GM19351 (cell line): ENCODE measurements at regions not wholly inside any gene's neighbourhood (a gene's known extent, or its start where the extent isn't known, plus 50 kb on each side); places are given as distances from the start of the nearest gene placed in this dataset.

Source experiments
- ATAC-seq: cut with Tn5 transposase; IDR thresholded peaks from one replicate; pipeline ENCODE4 v1.9.1; 2021; ENCODE audit warnings: mild to moderate bottlenecking, moderate library complexity; ENCODE audit not compliant: unreplicated experiment

DNA sequence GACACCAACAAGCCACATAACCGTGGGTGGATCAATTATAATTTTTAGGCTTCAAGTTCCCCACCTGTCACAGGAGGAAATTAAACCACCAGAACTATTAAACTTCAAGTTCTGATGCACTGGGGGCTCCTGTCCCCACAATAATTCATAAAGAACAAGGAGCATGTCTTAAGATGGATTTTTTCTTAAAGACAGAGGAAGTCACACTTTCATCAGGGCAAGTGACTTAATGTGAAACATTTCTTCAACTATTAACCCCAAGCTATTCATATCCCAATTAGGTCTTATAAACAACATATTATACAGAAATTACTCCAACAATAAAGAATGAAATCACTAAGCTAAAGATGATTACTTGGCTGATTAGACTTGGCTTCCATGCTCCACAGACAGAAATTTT lies 292.5 kb downstream of the ETAA1 start:
- ATAC-seq, result no peak

DNA sequence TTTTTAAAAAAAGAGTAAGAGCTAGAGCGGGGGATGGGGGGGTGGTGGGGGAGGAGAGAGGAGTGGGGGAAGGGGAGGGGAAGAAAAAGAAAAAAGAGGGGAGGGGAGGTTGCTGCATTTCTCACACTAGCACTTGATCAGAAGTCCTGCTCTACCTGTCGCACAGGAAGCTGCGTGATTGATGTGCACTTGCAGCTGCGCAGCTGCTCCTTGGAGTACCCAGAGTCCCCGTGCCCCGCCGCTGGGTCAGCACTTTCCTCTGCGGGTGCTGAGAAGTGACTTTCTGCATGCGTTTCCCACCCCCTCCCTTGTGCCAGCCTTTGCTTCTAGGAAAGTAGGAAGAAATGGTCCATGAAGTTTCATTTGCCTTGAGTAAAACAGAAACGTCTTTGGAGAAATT lies 297.3 kb downstream of the ETAA1 start:
- no peak for ATAC-seq

DNA sequence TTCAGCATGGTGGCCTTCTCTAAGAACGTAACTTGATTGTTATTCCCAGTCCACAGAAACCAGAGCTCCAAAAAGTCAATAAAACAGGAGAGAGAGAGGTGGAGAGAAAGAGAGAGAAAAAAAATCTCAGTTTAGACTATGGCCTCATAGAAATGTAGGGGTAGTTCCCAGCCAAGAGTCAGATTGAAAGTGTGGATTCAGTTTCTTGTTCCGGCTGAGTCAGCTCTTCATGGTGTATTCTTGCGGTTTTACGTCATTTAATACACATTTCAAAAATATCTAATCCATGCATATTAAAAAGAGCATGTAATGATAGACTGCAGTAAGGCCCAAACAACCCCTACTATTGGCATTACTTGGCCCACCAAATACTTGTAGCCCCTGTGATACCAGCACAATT lies 303.9 kb downstream of the ETAA1 start:
- no peak for ATAC-seq

DNA sequence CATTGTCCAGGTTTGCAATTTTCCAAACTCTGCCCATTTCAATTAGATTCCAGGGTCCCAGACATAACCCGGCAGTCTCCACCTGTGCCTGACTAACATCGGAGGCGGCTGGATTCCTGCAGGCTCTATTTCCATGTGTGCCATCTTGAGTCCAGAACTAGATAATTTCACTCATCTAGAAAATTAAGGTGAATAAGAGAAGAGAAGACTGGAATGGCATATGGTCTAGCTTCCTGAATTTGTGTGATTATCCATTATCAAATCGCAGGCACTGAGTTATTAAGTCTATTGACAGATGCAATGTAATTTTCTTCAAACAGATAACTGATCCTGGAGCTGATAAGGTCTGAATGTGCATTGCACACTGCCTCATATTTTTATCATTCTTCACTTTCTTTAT lies 305.2 kb downstream of the ETAA1 start:
- no peak for ATAC-seq

DNA sequence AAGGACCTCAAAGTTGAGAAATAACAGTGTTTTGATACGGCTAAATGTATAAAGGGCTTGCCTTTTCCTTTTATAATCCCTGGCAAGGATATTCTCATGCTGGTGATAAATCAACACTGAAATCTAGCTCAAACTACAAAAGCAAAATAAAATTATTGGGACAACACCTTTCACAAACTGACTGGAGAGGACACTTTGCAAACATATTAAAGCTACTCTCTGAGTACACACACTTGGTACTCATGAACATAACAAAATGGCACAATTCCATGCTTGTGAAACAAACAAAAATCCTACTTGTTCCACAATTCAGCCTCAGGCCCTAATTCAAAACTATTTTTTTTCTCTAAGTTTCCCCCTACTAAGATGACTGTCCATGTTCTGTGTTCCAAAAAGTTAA lies 305.8 kb downstream of the ETAA1 start:
- ATAC-seq, result no peak

DNA sequence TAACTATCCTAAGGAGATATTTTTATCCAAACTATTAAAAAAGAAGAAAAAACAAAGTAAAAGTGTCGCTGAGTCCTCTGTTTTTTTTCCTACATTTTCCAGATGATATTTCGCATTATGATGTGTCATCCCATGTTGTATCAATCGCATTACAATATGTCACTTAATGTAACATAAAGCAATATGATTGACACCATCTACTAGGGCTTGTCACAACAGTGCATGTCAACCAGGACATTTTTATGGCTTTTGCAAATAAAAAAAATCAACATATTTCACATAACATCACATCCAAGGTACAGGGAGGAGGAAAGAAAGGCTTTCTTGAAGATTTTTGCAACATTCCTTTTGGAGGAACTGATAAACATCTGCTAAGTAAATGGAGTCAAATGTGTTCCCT lies 308.9 kb downstream of the ETAA1 start:
- ATAC-seq, result no peak

DNA sequence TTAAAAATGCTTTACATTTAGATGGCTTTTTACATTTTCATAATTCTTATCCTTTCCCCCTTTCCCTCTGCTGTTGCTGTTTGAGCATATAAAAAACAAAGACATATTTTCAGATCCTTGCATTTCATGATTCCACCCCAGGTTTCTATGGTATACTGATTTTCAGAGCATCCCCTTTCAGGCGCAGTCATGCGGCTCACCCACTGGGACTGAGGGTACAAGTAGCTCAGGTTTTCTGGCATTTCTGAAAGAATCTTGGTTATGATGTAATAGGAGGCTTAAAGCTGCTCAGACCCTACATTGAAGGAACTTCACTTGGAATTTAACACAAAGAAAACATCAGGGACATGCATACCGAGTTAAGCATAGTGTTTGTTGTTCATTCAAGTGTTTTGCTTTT lies 310.8 kb downstream of the ETAA1 start:
- no peak for ATAC-seq

DNA sequence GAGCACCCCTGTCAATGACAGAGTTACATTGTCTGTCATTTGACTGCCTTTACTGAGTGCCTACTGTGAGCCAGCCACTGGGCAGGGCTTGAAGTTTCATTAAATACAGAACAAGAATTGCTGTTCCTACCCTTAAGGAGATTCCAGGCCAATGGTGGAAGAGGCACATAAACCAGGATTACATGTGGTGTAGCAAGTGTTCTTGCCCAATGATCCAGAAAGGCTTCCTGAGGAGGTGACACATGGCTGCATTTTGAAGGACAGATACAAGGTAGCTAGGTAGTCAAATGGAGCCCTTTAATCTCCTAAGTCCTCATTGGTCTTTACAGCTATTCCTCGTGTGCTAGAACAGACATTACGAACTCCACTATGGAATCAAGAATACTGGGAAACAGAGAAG lies 312.7 kb downstream of the ETAA1 start:
- ATAC-seq, result no peak

DNA sequence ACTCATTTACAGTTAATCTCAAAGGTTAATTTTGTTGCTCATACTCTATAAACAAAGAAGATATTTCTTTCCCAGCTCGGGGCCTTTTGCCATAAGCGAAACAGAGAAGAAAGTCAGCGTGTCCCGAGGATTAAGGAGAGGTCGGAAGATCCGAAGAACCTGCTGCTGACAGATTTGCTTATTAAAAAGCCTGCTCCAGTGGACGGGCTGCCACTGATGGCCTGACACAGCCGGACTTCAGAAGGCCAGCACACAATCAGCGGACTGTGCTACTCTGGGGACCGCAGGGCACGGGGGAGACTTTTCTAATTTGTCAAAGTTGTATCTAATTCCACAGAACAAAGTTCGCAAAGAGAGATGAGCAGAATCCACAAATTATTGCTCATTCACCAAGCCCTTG lies 315.4 kb downstream of the ETAA1 start:
- ATAC-seq, result no peak

DNA sequence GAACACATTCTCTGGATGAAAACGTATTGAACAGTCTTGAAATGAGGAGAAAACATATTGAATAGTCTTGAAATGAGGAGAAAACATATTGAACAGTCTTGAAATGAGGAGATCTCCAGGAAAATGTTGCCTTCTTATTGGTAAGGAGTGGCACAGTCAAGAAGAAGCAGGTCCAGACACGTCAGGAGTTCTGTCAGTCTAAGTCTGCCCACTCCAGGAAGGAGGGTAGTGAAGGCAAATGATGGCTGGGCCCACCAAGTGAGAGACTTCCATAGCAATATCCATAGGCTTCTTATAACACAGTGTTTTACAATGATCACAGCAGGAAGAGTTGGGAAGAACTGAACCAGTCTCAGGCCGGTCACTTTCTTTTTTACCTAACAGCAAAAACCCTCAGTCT lies 316.2 kb downstream of the ETAA1 start:
- ATAC-seq, result no peak

DNA sequence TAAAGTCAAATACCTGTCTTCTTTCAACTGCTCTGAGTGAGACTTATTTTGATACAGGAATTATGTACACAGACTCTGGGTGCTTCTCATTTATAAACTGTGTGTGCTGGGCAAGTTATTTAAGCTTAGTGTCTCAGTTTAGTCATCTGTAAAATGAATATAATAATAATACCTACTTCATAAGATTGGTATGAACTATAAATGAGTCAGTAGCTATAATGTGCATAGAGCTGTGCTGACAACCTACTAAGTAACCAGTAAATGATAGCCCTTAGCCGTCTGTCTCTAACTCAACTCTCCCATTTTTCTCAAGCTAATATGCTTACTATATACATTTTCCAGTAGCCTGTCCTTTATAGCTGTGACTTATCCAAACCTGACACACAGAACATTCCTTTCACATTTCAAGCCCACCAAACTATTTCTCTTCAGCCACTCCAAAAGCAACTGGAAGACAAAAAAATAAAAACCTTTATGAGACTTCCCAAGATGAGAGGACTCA lies 319.8 kb downstream of the ETAA1 start:
- ATAC-seq, result no peak

DNA sequence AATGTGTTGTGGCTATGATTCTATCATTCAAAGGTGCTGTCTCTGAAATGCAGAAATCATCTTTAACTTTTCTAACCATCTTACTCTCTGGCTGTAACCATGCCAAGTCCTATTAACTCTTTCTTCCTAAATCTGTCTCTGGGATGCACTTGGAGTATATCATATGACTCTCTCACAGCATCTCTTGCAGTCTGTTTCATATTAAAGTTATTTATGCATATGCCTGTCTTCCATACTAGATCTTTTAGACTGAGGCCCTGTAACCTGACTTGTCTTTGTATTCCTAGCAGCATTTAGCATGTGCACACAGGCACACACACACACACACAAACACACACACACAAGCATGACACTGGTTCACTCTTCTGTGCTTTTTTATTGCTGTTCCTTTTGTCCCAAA lies 320.6 kb downstream of the ETAA1 start:
- ATAC-seq, result no peak

DNA sequence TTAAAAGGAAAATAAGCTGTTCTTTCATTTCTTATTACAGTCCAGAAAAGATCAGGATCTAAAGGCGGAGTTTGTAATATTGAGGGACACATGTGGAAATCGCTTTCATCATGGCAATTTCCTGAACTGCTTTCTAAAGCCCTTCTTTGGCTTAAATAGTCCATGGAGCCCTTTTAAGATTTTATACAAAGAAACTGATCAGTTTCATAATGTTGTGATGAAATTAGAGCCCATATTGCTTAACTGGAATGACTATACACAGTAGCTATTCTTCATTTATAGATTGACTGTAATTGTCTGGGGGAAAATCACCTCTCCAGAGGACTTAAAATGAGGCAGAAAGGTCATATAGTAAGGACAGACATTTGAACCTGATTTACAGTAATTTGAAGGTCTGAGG lies 322.2 kb downstream of the ETAA1 start:
- ATAC-seq, result no peak

DNA sequence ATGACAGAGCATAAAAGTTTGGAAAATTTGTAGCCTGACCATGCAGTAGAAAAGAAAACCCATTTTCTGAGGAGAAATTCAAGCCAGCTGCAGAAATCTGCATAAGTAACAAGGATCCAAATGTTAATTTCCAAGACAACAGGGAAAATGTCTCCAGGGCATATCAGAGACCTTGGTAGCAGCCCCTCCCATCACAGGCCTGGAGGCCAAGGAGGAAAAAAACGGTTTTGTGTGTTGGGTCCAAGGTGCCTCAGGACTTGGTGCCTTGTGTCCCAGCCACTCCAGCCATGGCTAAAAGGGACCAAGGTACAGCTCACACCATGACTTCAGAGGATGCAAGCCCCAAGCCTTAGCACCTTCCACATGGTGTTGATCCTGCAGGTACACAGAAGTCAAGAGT lies 324.4 kb downstream of the ETAA1 start:
- no peak for ATAC-seq

DNA sequence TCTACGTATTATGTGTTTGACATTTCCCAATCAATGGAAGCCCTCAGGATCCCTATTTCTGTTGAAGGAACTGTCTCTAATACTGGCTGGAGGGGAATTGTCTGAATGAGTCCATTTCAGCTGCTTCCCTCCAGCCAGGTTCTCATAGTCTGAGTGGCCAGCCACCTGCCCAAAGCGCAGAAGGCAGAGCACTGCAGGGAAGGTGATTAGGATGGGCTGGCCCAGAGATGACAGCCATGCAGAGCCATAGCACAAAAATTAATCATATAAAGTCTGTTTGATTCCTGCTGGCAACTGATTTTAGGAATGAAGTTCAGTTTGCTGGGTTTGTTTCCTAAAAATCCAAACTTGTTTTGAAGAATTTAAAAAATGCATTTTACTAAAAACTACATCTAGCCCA lies 327.1 kb downstream of the ETAA1 start:
- no peak for ATAC-seq

DNA sequence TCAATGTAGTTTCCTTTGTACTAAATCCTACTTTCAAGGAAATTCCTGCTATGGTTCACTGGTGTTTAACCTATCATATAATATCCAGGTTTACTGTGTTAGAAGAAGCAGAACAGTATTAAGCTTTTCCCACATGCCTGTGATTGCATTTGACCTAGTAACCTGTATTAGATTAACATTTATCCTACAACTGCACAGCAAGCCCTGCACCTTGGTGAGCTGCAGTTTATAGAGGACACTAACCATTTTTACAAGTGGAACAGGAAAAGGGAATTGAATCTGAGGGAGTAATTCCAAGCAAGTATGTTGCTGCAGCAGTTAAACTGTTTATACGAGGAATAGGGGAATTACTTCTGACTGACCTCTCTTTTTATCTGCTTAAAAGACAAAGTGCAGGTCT lies 328.6 kb downstream of the ETAA1 start:
- ATAC-seq, result no peak

DNA sequence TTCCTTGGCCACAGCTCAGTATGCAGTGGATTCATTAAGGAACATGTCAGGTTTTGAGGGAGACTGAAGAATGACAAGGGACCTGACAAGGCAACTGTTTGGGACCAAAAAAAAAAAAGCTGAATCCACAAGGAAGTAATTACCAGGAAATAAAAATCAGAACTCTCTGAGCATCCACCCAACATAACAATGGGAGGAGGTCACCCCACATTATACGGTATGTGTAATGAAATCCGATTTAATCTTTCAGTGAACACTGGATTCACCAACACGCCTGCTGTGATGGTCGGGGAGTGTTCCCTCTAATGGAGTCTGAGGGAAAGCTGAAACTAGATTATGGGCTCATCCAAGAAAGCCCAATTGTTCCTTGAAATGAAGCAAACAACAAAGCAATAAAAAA lies 329.3 kb downstream of the ETAA1 start:
- no peak for ATAC-seq

DNA sequence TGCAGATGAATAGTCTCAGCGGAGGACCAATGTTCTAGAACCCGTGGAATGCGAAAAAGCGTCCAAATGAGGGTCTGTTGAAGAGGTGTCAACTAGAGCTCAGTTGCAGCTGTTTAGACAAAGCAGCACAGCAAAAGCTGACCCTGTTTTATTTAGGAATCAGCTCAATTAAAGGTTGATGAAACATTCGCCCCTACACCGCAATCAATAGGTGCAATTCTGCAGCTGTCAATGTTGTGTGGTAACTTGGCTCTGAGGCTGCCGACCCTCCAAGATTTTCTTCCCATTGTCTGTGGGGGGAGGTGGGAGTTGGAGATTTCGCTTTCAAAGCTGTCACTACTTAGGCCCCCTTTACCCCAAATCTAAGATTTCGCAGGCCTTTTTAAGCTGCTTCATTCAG lies 330.0 kb downstream of the ETAA1 start:
- no peak for ATAC-seq

DNA sequence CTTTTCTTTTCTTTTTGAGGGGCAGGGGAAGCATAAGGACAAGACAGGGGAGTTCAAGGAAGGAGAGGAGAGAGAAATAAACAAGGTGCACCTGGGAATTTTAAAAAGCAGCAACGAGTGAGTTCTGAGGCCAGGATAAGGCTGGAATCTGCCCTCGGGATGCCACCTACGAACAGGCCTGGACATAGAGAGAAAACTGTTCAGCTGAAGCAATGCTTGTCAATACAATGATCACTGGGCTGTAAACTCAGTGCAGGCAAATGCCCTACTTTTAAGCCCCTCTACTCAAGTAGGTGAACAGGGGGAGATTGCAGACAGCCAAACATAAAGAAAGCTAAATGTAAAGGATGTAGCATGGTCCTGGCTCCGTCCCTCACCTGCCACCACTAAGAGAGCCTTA lies 330.5 kb downstream of the ETAA1 start:
- ATAC-seq, result no peak

DNA sequence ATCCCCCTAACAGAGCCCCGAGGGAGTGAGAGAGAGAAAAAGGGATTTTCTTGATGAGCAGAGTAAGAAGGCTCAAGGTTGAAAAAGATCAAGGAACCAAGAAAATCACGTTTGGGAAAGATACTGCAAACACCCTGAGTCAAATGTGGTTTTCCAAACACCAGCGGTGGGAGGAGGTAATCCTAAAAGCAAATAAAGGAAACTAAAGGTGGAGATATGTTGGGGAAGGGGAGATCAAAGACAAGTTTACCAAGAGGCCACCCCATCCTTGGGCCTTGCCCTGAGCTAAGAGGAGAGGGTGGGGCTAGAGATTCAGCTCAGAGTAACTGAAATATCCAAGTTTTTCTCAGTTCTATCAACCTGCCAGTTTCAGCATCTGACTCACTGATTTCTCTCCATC lies 332.3 kb downstream of the ETAA1 start:
- ATAC-seq, result no peak

DNA sequence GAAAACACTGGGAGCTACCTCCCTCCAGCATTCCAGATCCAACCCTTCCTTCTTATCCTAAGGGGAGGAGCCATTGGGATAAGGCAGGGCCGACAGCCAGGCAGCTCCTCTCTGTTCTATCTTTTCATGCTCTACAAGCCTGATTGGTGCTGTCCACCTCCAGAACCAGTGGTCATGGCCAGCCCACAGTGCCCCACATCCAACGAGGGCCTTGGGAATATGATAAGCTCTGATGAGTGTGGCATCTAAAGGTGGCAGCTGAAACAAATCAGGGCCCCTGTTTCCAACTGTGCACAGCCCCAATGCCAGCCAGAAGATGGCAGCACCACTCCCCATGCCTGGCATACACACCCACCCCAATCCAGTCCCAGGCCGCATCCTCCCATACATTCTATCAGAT lies 329.3 kb downstream of the C1D start:
- peak; percentile 47 for ATAC-seq

DNA sequence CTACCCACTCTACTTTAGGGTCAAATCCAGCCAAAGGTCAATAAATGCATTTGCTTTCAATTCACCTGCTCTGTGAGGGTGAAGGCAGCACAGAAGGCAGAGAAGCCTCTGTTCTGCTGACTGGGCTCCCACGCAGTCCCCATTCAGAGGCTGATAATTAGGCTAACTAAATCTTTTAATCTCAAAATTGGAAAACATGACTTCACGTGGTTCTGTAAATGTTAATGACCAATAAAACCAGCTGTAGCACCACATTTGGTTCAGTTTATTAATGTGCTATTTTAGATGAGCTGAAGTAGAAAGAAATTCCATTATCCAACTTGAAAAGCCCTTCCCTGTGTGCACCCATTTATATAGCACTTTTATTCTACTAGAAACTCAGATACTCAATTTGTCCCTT lies 310.6 kb downstream of the C1D start:
- ATAC-seq, result no peak

DNA sequence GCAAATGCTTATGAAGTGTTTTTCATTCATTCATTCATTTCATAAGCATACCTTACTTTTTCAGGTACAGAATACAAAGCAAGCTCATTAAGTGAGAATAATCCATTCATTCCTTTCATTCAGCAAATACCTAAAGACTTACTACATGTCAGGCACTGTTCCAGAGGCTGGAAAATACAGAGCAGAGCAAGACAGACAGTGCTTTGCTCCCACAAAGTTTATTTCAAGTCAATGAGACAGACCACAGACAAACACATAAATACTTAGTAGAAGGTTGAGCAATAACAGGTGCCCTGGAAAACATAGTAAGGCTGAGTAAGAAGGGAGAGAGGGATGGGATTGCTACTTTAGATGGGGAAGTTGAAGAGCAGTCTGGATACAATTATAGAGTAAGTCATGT lies 309.8 kb downstream of the C1D start:
- ATAC-seq, result no peak
